Vagina (tissue), 2 donors: ENCODE measurements at regions not wholly inside any gene's neighbourhood (a gene's known extent, or its start where the extent isn't known, plus 50 kb on each side); places are given as distances from the start of the nearest gene placed in this dataset.

Experiments used
- DNase-seq, 2 donors: peaks; one replicate each; pipeline ENCODE4 v3.0.0-alpha.2; 2017; ENCODE audit errors: extremely low spot score in 2 of 2
- H3K27ac ChIP-seq: fragments of 200-600 bp; sonication (generic); one replicate; pipeline ENCODE4 v1.5.1; 2019
- H3K27me3 ChIP-seq: fragments of 200-600 bp; sonication (generic); one replicate; pipeline ENCODE4 v1.5.1; 2019
- H3K36me3 ChIP-seq, 2 donors: fragments of 200-600 bp; sonication (generic); one replicate each; pipeline ENCODE4 v1.5.1; 2017 to 2019
- H3K4me1 ChIP-seq: fragments of 200-600 bp; sonication (generic); one replicate; pipeline ENCODE4 v1.5.1; 2019
- H3K4me3 ChIP-seq, 2 donors: fragments of 200-600 bp; sonication (generic); 1 replicate in 1 of 2; 2 replicates in 1 of 2; pipeline ENCODE4 v1.5.1; 2016 to 2019
- H3K9me3 ChIP-seq: fragments of 200-600 bp; sonication (generic); one replicate; pipeline ENCODE4 v1.5.1; 2019
- POLR2A ChIP-seq, 2 donors: fragments of 450-650 bp; IDR thresholded peaks; one replicate each; pipeline ENCODE4 v1.6.1; 2017; ENCODE audit warnings: antibody characterized with exemption in 2 of 2, mild to moderate bottlenecking in 2 of 2, moderate library complexity in 2 of 2
- POLR2AphosphoS5 ChIP-seq, 2 donors: sonication (generic); formaldehyde crosslinking; IDR thresholded peaks; one replicate each; pipeline ENCODE4 v1.9.0; 2017; ENCODE audit warnings: antibody characterized with exemption in 2 of 2, mild to moderate bottlenecking in 2 of 2, low read depth in 1 of 2; ENCODE audit not compliant: insufficient read depth in 1 of 2
- intact Hi-C: fragments of 100-400 bp; cut with DNase I; formaldehyde crosslinking; loops from one replicate; pipeline ENCODE4 v1.15.1; 2023
- TF ChIP-seq, protein P1 (sequence below), 3 experiments: fragments of 450-650 bp in 2 of 3; fragments of 200-600 bp in 1 of 3; sonication (generic) in 1 of 3; IDR thresholded peaks; one replicate each; pipeline ENCODE4 v1.5.1; 2017 to 2019; ENCODE audit warnings: antibody characterized with exemption in 3 of 3, mild to moderate bottlenecking in 2 of 3, moderate library complexity in 2 of 3

DNA sequence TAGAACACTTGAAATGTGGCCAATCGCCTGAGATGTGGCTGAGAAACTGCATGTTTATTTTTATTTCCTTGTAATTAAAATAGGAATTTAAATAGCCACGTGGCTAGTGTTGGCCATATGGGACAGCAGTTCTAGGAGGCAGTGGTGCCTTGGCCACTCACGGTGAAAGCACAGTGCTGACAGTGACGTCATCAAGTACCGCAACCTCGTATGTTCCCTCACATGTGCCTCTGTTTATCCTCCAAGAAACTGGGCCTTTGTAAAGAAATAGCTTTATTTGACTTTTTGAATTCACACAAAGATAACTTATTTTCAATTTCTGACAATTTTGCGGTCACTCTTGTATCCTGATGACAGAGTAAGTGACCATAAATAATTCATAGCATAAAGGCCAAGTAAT is 575.0 kb downstream of the DCDC2C start:
- intact Hi-C loops = no loop called here
- no peaks in the 10 kb centered on the region for H3K27me3 ChIP-seq
- no peak for DNase-seq
- H3K36me3 ChIP-seq = no peaks in the 10 kb centered on the region
- no peak overlapping the region for H3K4me3 ChIP-seq
- H3K9me3 ChIP-seq = no peaks in the 10 kb centered on the region
- TF ChIP-seq, protein P1, sequence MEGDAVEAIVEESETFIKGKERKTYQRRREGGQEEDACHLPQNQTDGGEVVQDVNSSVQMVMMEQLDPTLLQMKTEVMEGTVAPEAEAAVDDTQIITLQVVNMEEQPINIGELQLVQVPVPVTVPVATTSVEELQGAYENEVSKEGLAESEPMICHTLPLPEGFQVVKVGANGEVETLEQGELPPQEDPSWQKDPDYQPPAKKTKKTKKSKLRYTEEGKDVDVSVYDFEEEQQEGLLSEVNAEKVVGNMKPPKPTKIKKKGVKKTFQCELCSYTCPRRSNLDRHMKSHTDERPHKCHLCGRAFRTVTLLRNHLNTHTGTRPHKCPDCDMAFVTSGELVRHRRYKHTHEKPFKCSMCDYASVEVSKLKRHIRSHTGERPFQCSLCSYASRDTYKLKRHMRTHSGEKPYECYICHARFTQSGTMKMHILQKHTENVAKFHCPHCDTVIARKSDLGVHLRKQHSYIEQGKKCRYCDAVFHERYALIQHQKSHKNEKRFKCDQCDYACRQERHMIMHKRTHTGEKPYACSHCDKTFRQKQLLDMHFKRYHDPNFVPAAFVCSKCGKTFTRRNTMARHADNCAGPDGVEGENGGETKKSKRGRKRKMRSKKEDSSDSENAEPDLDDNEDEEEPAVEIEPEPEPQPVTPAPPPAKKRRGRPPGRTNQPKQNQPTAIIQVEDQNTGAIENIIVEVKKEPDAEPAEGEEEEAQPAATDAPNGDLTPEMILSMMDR (IDR thresholded peaks at IDR 0.05) = no peak
- no peak for TF ChIP-seq POLR2AphosphoS5 (IDR thresholded peaks at IDR 0.05; ENCODE audit: insufficient read depth in 1 of 2, low read depth in 1 of 2)
- no peak for TF ChIP-seq POLR2A (IDR thresholded peaks at IDR 0.05)
- no peaks in the 10 kb centered on the region for H3K4me1 ChIP-seq
- no peak overlapping the region for H3K27ac ChIP-seq

DNA sequence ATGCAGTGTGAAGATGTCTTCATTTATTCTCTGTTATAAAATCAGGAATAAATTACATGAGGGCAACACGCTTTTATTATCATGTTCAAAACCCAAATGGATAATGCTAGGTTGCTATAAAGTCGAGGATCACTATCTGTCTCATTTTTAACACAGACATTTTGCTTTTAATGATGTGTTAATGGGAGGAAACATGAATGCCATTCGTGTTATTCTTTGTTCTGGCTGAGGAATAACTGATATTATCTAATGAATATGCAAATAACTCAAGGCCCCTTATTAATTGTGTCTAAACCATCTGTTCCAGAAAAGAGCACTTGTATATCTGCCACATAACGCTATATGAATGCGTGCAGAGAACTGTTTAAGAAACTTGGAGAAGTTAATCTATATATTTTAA is 576.1 kb downstream of the DCDC2C start:
- TF ChIP-seq, protein P1 (IDR thresholded peaks at IDR 0.05) = no peak
- Histone ChIP-seq H3K4me3 (no peak overlapping the region), H3K36me3 (no peaks in the 10 kb centered on the region), H3K27me3 (no peaks in the 10 kb centered on the region), H3K9me3 (no peaks in the 10 kb centered on the region), H3K27ac (no peak overlapping the region), H3K4me1 (no peaks in the 10 kb centered on the region)
- intact Hi-C loops = no loop called here
- no peak for DNase-seq

DNA sequence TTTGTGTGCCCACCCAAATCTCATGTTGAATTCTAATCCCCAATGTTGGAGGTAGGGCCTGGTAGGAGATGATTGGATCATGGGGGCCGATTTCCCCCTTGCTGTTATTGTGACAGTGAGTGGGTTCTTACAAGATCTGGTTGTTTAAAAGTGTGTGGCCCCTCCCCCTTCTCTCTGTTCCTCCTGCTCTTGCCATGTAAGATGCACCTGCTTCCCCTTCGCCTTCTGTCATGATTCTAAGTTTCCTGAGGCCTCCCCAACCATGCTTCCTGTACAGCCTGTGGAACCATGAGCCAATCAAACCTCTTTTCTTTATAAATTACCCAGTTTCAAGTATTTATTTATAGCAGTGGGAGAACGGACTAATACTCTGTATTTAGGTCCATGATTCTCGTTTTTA is 588.1 kb downstream of the DCDC2C start:
- no peaks in the 10 kb centered on the region for H3K36me3 ChIP-seq
- no peak overlapping the region for H3K27ac ChIP-seq
- no peak for DNase-seq
- H3K27me3 ChIP-seq = no peaks in the 10 kb centered on the region
- no peak for TF ChIP-seq POLR2A (IDR thresholded peaks at IDR 0.05)
- TF ChIP-seq, protein P1 (IDR thresholded peaks at IDR 0.05) = no peak
- no peak for TF ChIP-seq POLR2AphosphoS5 (IDR thresholded peaks at IDR 0.05; ENCODE audit: insufficient read depth in 1 of 2, low read depth in 1 of 2)
- intact Hi-C loops = no loop called here
- no peak overlapping the region for H3K4me3 ChIP-seq
- no peaks in the 10 kb centered on the region for H3K4me1 ChIP-seq
- no peaks in the 10 kb centered on the region for H3K9me3 ChIP-seq

DNA sequence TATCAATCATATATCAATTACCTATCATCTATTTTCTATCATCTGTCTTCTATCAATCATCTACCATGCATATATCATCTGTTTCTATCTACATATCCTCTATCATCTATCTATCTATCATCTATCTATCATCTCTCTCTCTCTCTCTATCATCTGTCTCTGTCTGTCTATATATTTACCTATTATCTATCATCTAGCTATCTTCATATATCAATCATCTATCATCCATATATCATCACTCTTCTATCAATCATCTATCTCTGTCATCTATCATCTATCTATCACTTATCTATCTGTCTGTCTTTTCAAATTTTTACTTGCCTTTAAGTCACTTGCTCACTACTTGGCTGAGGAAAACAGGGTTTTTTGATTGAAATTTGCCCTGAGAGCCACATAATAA is 592.3 kb downstream of the DCDC2C start:
- TF ChIP-seq, protein P1 (IDR thresholded peaks at IDR 0.05) = no peak
- TF ChIP-seq POLR2AphosphoS5 (IDR thresholded peaks at IDR 0.05; ENCODE audit: insufficient read depth in 1 of 2, low read depth in 1 of 2) (no peak), POLR2A (IDR thresholded peaks at IDR 0.05) (no peak)
- no peaks in the 10 kb centered on the region for H3K27me3 ChIP-seq
- no peaks in the 10 kb centered on the region for H3K4me1 ChIP-seq
- H3K9me3 ChIP-seq = no peaks in the 10 kb centered on the region
- H3K36me3 ChIP-seq = no peaks in the 10 kb centered on the region
- DNase-seq = no peak
- no peak overlapping the region for H3K27ac ChIP-seq
- H3K4me3 ChIP-seq = no peak overlapping the region
- intact Hi-C loops = no loop called here

DNA sequence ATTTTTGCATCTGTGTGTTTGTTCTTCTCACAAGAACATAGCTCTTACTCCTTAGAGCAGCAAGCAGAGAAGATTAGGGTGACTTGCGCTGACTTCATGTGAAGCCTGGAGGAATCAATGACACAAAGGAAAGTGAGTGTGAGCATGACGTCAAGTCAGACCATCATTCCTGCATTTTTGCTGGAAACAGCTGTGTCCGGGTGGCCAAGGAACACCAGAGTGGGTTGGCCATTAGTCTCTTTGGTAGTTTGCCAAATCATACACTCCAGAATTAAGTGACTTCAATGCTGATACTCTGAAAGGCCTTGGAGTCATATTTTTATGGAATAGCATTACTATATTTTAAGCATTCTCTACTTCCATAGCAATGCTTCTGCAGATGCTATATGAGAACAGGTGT is 597.2 kb downstream of the DCDC2C start:
- intact Hi-C loops = no loop called here
- H3K27me3 ChIP-seq = no peaks in the 10 kb centered on the region
- DNase-seq = no peak
- no peaks in the 10 kb centered on the region for H3K9me3 ChIP-seq
- H3K4me3 ChIP-seq = no peak overlapping the region
- no peaks in the 10 kb centered on the region for H3K36me3 ChIP-seq
- H3K27ac ChIP-seq = no peak overlapping the region
- H3K4me1 ChIP-seq = no peaks in the 10 kb centered on the region
- no peak for TF ChIP-seq POLR2AphosphoS5 (IDR thresholded peaks at IDR 0.05; ENCODE audit: insufficient read depth in 1 of 2, low read depth in 1 of 2)
- TF ChIP-seq, protein P1 (IDR thresholded peaks at IDR 0.05) = no peak
- no peak for TF ChIP-seq POLR2A (IDR thresholded peaks at IDR 0.05)
